K562 (cell line): ENCODE measurements at regions not wholly inside any gene's neighbourhood (a gene's known extent, or its start where the extent isn't known, plus 50 kb on each side); places are given as distances from the start of the nearest gene placed in this dataset.

Source experiments
- CBFA2T2 ChIP-seq: fragments of 450-650 bp; conservative IDR thresholded peaks from 2 replicates; pipeline ENCODE4 v1.6.1; 2017; ENCODE audit warnings: mild to moderate bottlenecking
- CXXC5 ChIP-seq: fragments of 250-450 bp; sonication (Bioruptor Pico); IDR thresholded peaks from 2 replicates; pipeline ENCODE4 v1.8.0; 2022; ENCODE audit warnings: inconsistent platforms, mild to moderate bottlenecking, moderate library complexity
- DACH1 ChIP-seq: fragments of 450-650 bp; IDR thresholded peaks from 2 replicates; pipeline ENCODE4 v1.6.1; 2018; ENCODE audit not compliant: partially characterized antibody
- ELF1 ChIP-seq: fragments of 200-800 bp; sonication (Bioruptor generic); IDR thresholded peaks from 2 replicates; pipeline ENCODE4 v1.6.1; 2016; ENCODE audit warnings: missing genetic modification characterization, missing compliant biosample characterization
- GABPA ChIP-seq: fragments of 200-800 bp; sonication (Bioruptor generic); conservative IDR thresholded peaks from 2 replicates; pipeline ENCODE4 v1.6.1; 2016; ENCODE audit warnings: low read depth, missing genetic modification characterization, missing compliant biosample characterization
- HDAC8 ChIP-seq: fragments of 450-650 bp; IDR thresholded peaks from 2 replicates; pipeline ENCODE4 v1.6.1; 2016; ENCODE audit warnings: mild to moderate bottlenecking, missing genetic modification characterization, moderate library complexity, missing compliant biosample characterization
- MECOM ChIP-seq: fragments of 250-450 bp; sonication (Bioruptor Pico); IDR thresholded peaks from 2 replicates; pipeline ENCODE4 v1.8.0; 2022; ENCODE audit warnings: inconsistent platforms
- MTA3 ChIP-seq: fragments of 450-650 bp; formaldehyde crosslinking; IDR thresholded peaks from 2 replicates; pipeline ENCODE4 v1.6.1; 2017; ENCODE audit warnings: mild to moderate bottlenecking, borderline replicate concordance
- MYBL2 ChIP-seq, 2 experiments: fragments of 450-650 bp in 1 of 2; sonication (generic) in 1 of 2; formaldehyde crosslinking in 1 of 2; IDR thresholded peaks; 2 replicates each; pipeline versions ENCODE4 v1.6.1 to v1.8.1; 2017 to 2022; ENCODE audit warnings: borderline replicate concordance in 1 of 2, inconsistent platforms in 1 of 2, low read depth in 1 of 2, mild to moderate bottlenecking in 1 of 2, missing genetic modification reagents in 1 of 2, moderate library complexity in 1 of 2
- NCOA2 ChIP-seq, 2 experiments: fragments of 450-650 bp; IDR thresholded peaks; 2 replicates each; pipeline ENCODE4 v1.6.1; 2018; ENCODE audit warnings: mild to moderate bottlenecking in 2 of 2, moderate library complexity in 1 of 2; ENCODE audit not compliant: partially characterized antibody in 2 of 2
- NR2C1 ChIP-seq, 2 experiments: fragments of 450-650 bp; IDR thresholded peaks; 2 replicates each; pipeline ENCODE4 v1.6.1; 2017; ENCODE audit warnings: mild to moderate bottlenecking in 2 of 2, antibody characterized with exemption in 1 of 2, inconsistent platforms in 1 of 2, missing compliant biosample characterization in 1 of 2, missing genetic modification characterization in 1 of 2
- NR2F6 ChIP-seq: fragments of 450-650 bp; formaldehyde crosslinking; IDR thresholded peaks from 2 replicates; pipeline ENCODE4 v1.4.0; 2020; ENCODE audit warnings: mild to moderate bottlenecking
- RUNX1 ChIP-seq: sonication (generic); IDR thresholded peaks from 2 replicates; pipeline ENCODE4 v1.6.1; 2016; ENCODE audit warnings: antibody characterized with exemption, low read depth
- SNRNP70 ChIP-seq: fragments of 200-400 bp; formaldehyde crosslinking; optimal IDR thresholded peaks from 2 replicates; pipeline ENCODE3; 2017; ENCODE audit warnings: low read depth, low read length
- SRF ChIP-seq, 2 experiments: fragments of 250-450, 450-650 bp in 1 of 2; sonication (Bioruptor Pico) in 1 of 2; sonication (generic) in 1 of 2; formaldehyde crosslinking; IDR thresholded peaks; 2 replicates each; pipeline versions ENCODE4 v1.5.0 to v1.5.1; 2020 to 2022; ENCODE audit warnings: mild to moderate bottlenecking in 1 of 2, missing genetic modification reagents in 1 of 2
- SRSF9 ChIP-seq: fragments of 200-400 bp; formaldehyde crosslinking; IDR thresholded peaks from 2 replicates; pipeline ENCODE4 v1.6.1; 2017; ENCODE audit warnings: low read depth, low read length, borderline replicate concordance
- ZNF274 ChIP-seq: IDR thresholded peaks from 2 replicates; pipeline ENCODE4 v1.6.1; 2011; ENCODE audit warnings: low read depth, mild to moderate bottlenecking, low read length, moderate library complexity, borderline replicate concordance
- ZNF324 ChIP-seq: fragments of 250-450 bp; sonication (Bioruptor Pico); IDR thresholded peaks from 2 replicates; pipeline ENCODE4 v1.4.0; 2020; ENCODE audit warnings: mild to moderate bottlenecking
- ZNF431 ChIP-seq: sonication (generic); formaldehyde crosslinking; IDR thresholded peaks from 2 replicates; pipeline ENCODE4 v1.8.0; 2022; ENCODE audit warnings: mild to moderate bottlenecking, missing genetic modification reagents
- ZNF589 ChIP-seq: fragments of 200-800 bp; sonication (Bioruptor generic); IDR thresholded peaks from 2 replicates; pipeline ENCODE4 v1.6.1; 2016; ENCODE audit warnings: low read depth, missing genetic modification characterization, missing compliant biosample characterization
- ZSCAN29 ChIP-seq: fragments of 450-650 bp; IDR thresholded peaks from 2 replicates; pipeline ENCODE4 v1.6.1; 2017
- TF ChIP-seq, protein P1 (sequence below), 3 experiments: fragments of 200-800 bp in 1 of 3; sonication (Bioruptor generic) in 1 of 3; sonication (generic) in 1 of 3; formaldehyde crosslinking in 1 of 3; IDR thresholded peaks; 2 replicates each; pipeline versions ENCODE4 v1.6.1 to v1.8.0; 2016 to 2022; ENCODE audit warnings: mild to moderate bottlenecking in 2 of 3, missing compliant biosample characterization in 2 of 3, missing genetic modification characterization in 2 of 3, missing genetic modification reagents in 1 of 3
- TF ChIP-seq, protein P2 (sequence below): fragments of 250-450 bp; sonication (Bioruptor Pico); IDR thresholded peaks from 2 replicates; pipeline ENCODE4 v1.5.0; 2020; ENCODE audit warnings: mild to moderate bottlenecking, borderline replicate concordance
- TF ChIP-seq, protein P3 (sequence below): sonication (generic); formaldehyde crosslinking; IDR thresholded peaks from 2 replicates; pipeline ENCODE4 v1.8.0; 2022; ENCODE audit warnings: missing genetic modification reagents, mild to moderate bottlenecking, borderline replicate concordance
- TF ChIP-seq, protein P4 (sequence below): fragments of 450-650 bp; IDR thresholded peaks from 2 replicates; pipeline ENCODE4 v1.6.1; 2016; ENCODE audit warnings: missing biosample characterization, missing genetic modification characterization

DNA sequence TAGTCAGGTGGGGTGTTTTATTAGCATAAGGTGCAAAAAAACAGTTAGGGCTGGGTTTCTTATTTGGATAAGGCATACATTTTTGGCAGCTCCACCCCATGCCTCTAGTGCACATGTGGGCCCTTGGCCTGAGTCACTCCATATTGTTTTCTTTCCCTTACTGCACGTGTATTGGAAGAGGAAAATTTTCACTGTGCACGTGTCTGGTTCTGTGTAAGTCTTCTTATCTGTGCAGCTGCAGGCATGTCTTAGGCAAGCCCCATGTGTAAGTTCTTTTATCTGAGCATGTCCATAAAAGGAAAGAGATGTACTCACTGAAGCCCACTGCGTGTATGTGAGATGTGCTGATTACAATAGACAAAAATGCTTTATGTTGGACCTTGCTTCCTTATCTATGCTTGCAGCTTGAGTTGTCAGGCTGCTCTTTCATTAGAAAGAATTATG lies 540.3 kb upstream of the IGFBP3 start (continued):
- TF ChIP-seq, protein P1, sequence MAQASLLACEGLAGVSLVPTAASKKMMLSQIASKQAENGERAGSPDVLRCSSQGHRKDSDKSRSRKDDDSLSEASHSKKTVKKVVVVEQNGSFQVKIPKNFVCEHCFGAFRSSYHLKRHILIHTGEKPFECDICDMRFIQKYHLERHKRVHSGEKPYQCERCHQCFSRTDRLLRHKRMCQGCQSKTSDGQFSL (CRISPR knock-in tag; IDR thresholded peaks at IDR 0.05) = no peak
- TF ChIP-seq, protein P1 (tag; IDR thresholded peaks at IDR 0.05) = peak in 1 of 2 experiments; percentile 83; a peak in 1 of 4 replicates
- no peak for TF ChIP-seq ZNF431 (CRISPR knock-in tag)
- TF ChIP-seq MTA3 = no peak
- TF ChIP-seq ZNF589 (CRISPR knock-in tag) = 0 out of 2 replicates have a peak, but pooled peaks have one; percentile 25
- TF ChIP-seq NR2F6 (CRISPR knock-in tag) = no peak
- no peak for TF ChIP-seq ZNF324 (CRISPR knock-in tag)
- TF ChIP-seq, protein P2, sequence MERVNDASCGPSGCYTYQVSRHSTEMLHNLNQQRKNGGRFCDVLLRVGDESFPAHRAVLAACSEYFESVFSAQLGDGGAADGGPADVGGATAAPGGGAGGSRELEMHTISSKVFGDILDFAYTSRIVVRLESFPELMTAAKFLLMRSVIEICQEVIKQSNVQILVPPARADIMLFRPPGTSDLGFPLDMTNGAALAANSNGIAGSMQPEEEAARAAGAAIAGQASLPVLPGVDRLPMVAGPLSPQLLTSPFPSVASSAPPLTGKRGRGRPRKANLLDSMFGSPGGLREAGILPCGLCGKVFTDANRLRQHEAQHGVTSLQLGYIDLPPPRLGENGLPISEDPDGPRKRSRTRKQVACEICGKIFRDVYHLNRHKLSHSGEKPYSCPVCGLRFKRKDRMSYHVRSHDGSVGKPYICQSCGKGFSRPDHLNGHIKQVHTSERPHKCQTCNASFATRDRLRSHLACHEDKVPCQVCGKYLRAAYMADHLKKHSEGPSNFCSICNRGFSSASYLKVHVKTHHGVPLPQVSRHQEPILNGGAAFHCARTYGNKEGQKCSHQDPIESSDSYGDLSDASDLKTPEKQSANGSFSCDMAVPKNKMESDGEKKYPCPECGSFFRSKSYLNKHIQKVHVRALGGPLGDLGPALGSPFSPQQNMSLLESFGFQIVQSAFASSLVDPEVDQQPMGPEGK = no peak
- TF ChIP-seq HDAC8 (tag) = no peak
- no peak for TF ChIP-seq NCOA2 (IDR thresholded peaks at IDR 0.05; ENCODE audit: partially characterized antibody in 2 of 2)
- TF ChIP-seq GABPA (tag) = no peak
- no peak for TF ChIP-seq ZSCAN29
- 0 out of 2 replicates have a peak, but pooled peaks have one; percentile 32 for TF ChIP-seq CXXC5
- TF ChIP-seq, protein P3, sequence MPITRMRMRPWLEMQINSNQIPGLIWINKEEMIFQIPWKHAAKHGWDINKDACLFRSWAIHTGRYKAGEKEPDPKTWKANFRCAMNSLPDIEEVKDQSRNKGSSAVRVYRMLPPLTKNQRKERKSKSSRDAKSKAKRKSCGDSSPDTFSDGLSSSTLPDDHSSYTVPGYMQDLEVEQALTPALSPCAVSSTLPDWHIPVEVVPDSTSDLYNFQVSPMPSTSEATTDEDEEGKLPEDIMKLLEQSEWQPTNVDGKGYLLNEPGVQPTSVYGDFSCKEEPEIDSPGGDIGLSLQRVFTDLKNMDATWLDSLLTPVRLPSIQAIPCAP (CRISPR knock-in tag) = no peak
- 0 out of 2 replicates have a peak, but pooled peaks have one; percentile 30 for TF ChIP-seq MECOM (CRISPR knock-in tag)
- TF ChIP-seq, protein P4, sequence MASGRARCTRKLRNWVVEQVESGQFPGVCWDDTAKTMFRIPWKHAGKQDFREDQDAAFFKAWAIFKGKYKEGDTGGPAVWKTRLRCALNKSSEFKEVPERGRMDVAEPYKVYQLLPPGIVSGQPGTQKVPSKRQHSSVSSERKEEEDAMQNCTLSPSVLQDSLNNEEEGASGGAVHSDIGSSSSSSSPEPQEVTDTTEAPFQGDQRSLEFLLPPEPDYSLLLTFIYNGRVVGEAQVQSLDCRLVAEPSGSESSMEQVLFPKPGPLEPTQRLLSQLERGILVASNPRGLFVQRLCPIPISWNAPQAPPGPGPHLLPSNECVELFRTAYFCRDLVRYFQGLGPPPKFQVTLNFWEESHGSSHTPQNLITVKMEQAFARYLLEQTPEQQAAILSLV (tag) = no peak
- TF ChIP-seq DACH1 = no peak
- peak in 1 of 2 experiments; percentile 83; a peak in 1 of 4 replicates for TF ChIP-seq SRF (CRISPR knock-in tag; IDR thresholded peaks at IDR 0.05)
- no peak for TF ChIP-seq SNRNP70
- TF ChIP-seq RUNX1 = no peak
- no peak for TF ChIP-seq SRSF9
- TF ChIP-seq ZNF274 = no peak
- TF ChIP-seq MYBL2 (IDR thresholded peaks at IDR 0.05; ENCODE audit: low read depth) = no peak
- no peak for TF ChIP-seq MYBL2 (CRISPR knock-in tag; IDR thresholded peaks at IDR 0.05; ENCODE audit: borderline replicate concordance)
- TF ChIP-seq CBFA2T2 = peak; percentile 79
- no peak for TF ChIP-seq ELF1 (tag)
- TF ChIP-seq NR2C1 (IDR thresholded peaks at IDR 0.05) = no peak
- no peak for TF ChIP-seq NR2C1 (tag; IDR thresholded peaks at IDR 0.05)
